HG03159 (cell line): ENCODE measurements at regions not wholly inside any gene's neighbourhood (a gene's known extent, or its start where the extent isn't known, plus 50 kb on each side); places are given as distances from the start of the nearest gene placed in this dataset.

Source experiments
- ATAC-seq: cut with Tn5 transposase; IDR thresholded peaks from one replicate; pipeline ENCODE4 v1.9.1; 2021; ENCODE audit warnings: mild to moderate bottlenecking, moderate library complexity; ENCODE audit not compliant: unreplicated experiment

GRCh38 chr3:83513051-83513450, 1445.7 kb upstream of the CADM2 start:
- ATAC-seq: no peak

GRCh38 chr3:83513677-83514076, 1445.1 kb upstream of the CADM2 start:
- ATAC-seq: no peak

- ATAC-seq: no peak
Measured at GRCh38 chr3:83514130-83514914, 1444.5 kb upstream of the CADM2 start.

- ATAC-seq: no peak
Measured at GRCh38 chr3:83515123-83515522, 1443.7 kb upstream of the CADM2 start.

- peak; percentile 85 for ATAC-seq
Measured at GRCh38 chr3:83523470-83524073, 1435.2 kb upstream of the CADM2 start.

GRCh38 chr3:83524901-83525300, 1433.9 kb upstream of the CADM2 start:
- no peak for ATAC-seq

GRCh38 chr3:83559082-83559481, 1399.7 kb upstream of the CADM2 start:
- ATAC-seq: no peak

- ATAC-seq: no peak
Measured at GRCh38 chr3:83567935-83568334, 1390.9 kb upstream of the CADM2 start.

GRCh38 chr3:83581546-83581945, 1377.2 kb upstream of the CADM2 start:
- no peak for ATAC-seq

- no peak for ATAC-seq
Measured at GRCh38 chr3:83601704-83602103, 1357.1 kb upstream of the CADM2 start.

GRCh38 chr3:83622526-83622925, 1336.3 kb upstream of the CADM2 start:
- ATAC-seq: no peak

GRCh38 chr3:83625261-83625660, 1333.5 kb upstream of the CADM2 start:
- ATAC-seq: no peak

- ATAC-seq: no peak
Measured at GRCh38 chr3:83628471-83628870, 1330.3 kb upstream of the CADM2 start.

GRCh38 chr3:83632526-83632925, 1326.3 kb upstream of the CADM2 start:
- no peak for ATAC-seq

- ATAC-seq: no peak
Measured at GRCh38 chr3:83633758-83634157, 1325.0 kb upstream of the CADM2 start.

GRCh38 chr3:83649692-83650091, 1309.1 kb upstream of the CADM2 start:
- no peak for ATAC-seq

- no peak for ATAC-seq
Measured at GRCh38 chr3:83655083-83655482, 1303.7 kb upstream of the CADM2 start.

- ATAC-seq: no peak
Measured at GRCh38 chr3:83662381-83662960, 1296.3 kb upstream of the CADM2 start.

GRCh38 chr3:83670416-83670815, 1288.4 kb upstream of the CADM2 start:
- ATAC-seq: no peak

GRCh38 chr3:83683937-83684598, 1274.7 kb upstream of the CADM2 start:
- ATAC-seq: no peak

- ATAC-seq: no peak
Measured at GRCh38 chr3:83706669-83707068, 1252.1 kb upstream of the CADM2 start.

GRCh38 chr3:83715307-83715706, 1243.5 kb upstream of the CADM2 start:
- ATAC-seq: no peak
